DOHH2 (cell line): ENCODE measurements at regions not wholly inside any gene's neighbourhood (a gene's known extent, or its start where the extent isn't known, plus 50 kb on each side); places are given as distances from the start of the nearest gene placed in this dataset.

Source experiments
- CTCF ChIP-seq: fragments of 200-600 bp; sonication (generic); IDR thresholded peaks from one replicate; pipeline ENCODE4 v1.5.1; 2014; ENCODE audit warnings: antibody characterized with exemption, mild to moderate bottlenecking, low read depth, low read length; ENCODE audit not compliant: poor library complexity, severe bottlenecking
- EZH2phosphoT487 ChIP-seq: fragments of 200-600 bp; sonication (generic); IDR thresholded peaks from 2 replicates; pipeline ENCODE4 v1.6.1; 2017; ENCODE audit warnings: borderline replicate concordance, mild to moderate bottlenecking, antibody characterized with exemption, low read length, moderate library complexity, mixed read lengths

DNA sequence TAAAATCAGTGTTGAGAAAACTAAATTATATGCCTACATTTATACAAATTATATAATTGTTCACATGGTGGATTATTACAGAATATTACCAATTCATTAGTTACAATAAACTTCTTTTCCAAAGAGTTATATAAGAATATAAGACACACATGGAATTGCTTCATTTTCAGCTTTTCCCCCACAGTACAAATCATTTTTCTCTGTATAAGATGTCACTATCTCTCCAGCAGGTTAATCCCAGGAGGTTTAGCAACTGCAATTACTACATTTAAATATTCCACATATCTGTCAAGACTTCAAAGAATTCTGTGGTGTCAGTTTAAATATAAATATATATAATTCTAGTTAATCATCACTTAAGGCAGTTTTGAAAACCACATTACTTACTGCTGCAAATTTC is 59.6 kb upstream of the G2E3 start:
- no peak for TF ChIP-seq CTCF
- no peak for TF ChIP-seq EZH2phosphoT487
